ENCODE measurements at regions not wholly inside any gene's neighbourhood (a gene's known extent, or its start where the extent isn't known, plus 50 kb on each side); places are given as distances from the start of the nearest gene placed in this dataset.

GRCh38 chr6:44661221-44662008 lies 273.9 kb downstream of the CDC5L start:
- DNase-seq (ENCODE audit: low read depth): peak; percentile 13
- TF ChIP-seq CTCF (conservative IDR thresholded peaks at IDR 0.05; ENCODE audit: low read depth, low read length): no peak
- H3K4me3 ChIP-seq (ENCODE audit: low read depth, low read length): no peak overlapping the region

GRCh38 chr6:44662461-44663121 lies 275.1 kb downstream of the CDC5L start:
- peak; percentile 94 for DNase-seq (ENCODE audit: low read depth)
- H3K4me3 ChIP-seq (ENCODE audit: low read depth, low read length): no peak overlapping the region
- no peak for TF ChIP-seq CTCF (conservative IDR thresholded peaks at IDR 0.05; ENCODE audit: low read depth, low read length)

GRCh38 chr6:44663860-44664634 lies 276.5 kb downstream of the CDC5L start:
- no peak for TF ChIP-seq CTCF (conservative IDR thresholded peaks at IDR 0.05; ENCODE audit: low read depth, low read length)
- no peak for DNase-seq (ENCODE audit: low read depth)
- no peak overlapping the region for H3K4me3 ChIP-seq (ENCODE audit: low read depth, low read length)

GRCh38 chr6:44664716-44665115 lies 277.2 kb downstream of the CDC5L start:
- peak; percentile 62 for DNase-seq (ENCODE audit: low read depth)
- no peak overlapping the region for H3K4me3 ChIP-seq (ENCODE audit: low read depth, low read length)
- no peak for TF ChIP-seq CTCF (conservative IDR thresholded peaks at IDR 0.05; ENCODE audit: low read depth, low read length)

- TF ChIP-seq CTCF (conservative IDR thresholded peaks at IDR 0.05; ENCODE audit: low read depth, low read length): no peak
- no peak overlapping the region for H3K4me3 ChIP-seq (ENCODE audit: low read depth, low read length)
- DNase-seq (ENCODE audit: low read depth): no peak
Observed at GRCh38 chr6:44665143-44665542, 277.6 kb downstream of the CDC5L start.

GRCh38 chr6:44665683-44666082 lies 278.2 kb downstream of the CDC5L start:
- no peak overlapping the region for H3K4me3 ChIP-seq (ENCODE audit: low read depth, low read length)
- DNase-seq (ENCODE audit: low read depth): no peak
- TF ChIP-seq CTCF (conservative IDR thresholded peaks at IDR 0.05; ENCODE audit: low read depth, low read length): no peak

All from choroid plexus epithelial cell (primary cell).